ENCODE measurements at regions not wholly inside any gene's neighbourhood (a gene's known extent, or its start where the extent isn't known, plus 50 kb on each side); places are given as distances from the start of the nearest gene placed in this dataset.

DNA sequence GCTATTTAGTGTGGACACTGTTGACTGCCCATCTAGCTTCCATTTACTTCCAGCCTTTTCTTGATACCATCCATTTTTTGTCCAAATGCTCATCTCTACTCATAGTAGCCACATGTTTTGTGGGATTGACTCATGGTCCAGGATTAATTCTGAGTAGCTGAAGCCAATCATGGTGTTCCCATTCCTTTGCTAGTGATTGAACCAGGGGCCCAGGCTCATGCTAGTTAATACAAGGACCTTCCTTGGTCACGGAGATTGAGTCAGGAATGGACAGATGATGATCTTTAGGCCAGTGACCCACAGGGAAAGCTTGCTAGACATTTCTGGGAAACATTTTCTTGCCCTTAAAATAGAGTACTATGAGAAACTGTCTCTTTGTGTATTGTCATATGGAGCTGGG is 272.9 kb upstream of the RIOK2 start:
- H3K4me3 ChIP-seq (ENCODE audit: low read length) = no peak overlapping the region
- CTCF ChIA-PET = no interaction called here
- H3K27me3 ChIP-seq (ENCODE audit: control insufficient read depth in 1 of 2, insufficient read depth in 2 of 2, low read length in 2 of 2) = no peaks in the 10 kb centered on the region
- ATAC-seq (ENCODE audit: poor library complexity) (no peak), DNase-seq (no peak)
- no peaks in the 10 kb centered on the region for H3K36me3 ChIP-seq (ENCODE audit: insufficient read depth, low read length)
- Mint-ChIP-seq H3K4me3 (no peak overlapping the region), H3K4me1 (ENCODE audit: low read depth) (no peaks in the 10 kb centered on the region), H3K9me3 (no peaks in the 10 kb centered on the region), H3K36me3 (ENCODE audit: low read depth) (no peaks in the 10 kb centered on the region), H3K27me3 (no peaks in the 10 kb centered on the region), H3K27ac (no peak overlapping the region)
- no peaks in the 10 kb centered on the region for H3K4me1 ChIP-seq (ENCODE audit: insufficient read depth, low read length)
- H3K27ac ChIP-seq (ENCODE audit: low read depth in 1 of 2, low read length in 2 of 2) = no peak overlapping the region
- no peak for TF ChIP-seq CTCF (IDR thresholded peaks at IDR 0.05)
- H3K9me3 ChIP-seq (ENCODE audit: control insufficient read depth in 1 of 2, insufficient read depth in 1 of 2, low read length in 2 of 2) = no peaks in the 10 kb centered on the region
- POLR2A ChIA-PET = no interaction called here
- intact Hi-C loops (cut with DNase I, micrococcal nuclease) = no loop called here

DNA sequence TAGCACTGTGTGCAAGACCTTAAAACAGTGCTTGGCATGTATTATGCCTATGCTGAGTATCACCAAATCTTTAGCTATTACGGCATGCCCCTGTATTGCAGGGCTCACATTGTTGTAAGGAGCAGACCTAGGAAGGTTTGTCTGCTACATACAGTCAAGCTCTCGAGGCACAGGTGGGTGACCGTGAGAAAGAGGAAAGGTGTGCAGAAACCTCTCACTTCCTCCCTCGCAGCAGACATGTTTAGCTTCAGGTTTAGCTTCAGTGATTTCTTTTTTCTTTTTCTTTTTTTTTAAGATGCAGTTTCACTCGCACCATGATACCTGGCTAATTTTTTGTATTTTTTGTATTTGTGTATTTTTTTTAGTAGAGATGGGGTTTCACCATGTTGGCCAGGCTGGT is 275.8 kb upstream of the RIOK2 start:
- TF ChIP-seq CTCF (IDR thresholded peaks at IDR 0.05) = no peak
- intact Hi-C loops (cut with DNase I, micrococcal nuclease) = no loop called here
- ChIA-PET CTCF (no interaction called here), POLR2A (no interaction called here)
- Mint-ChIP-seq H3K9me3 (no peaks in the 10 kb centered on the region), H3K27ac (no peak overlapping the region), H3K36me3 (ENCODE audit: low read depth) (no peaks in the 10 kb centered on the region), H3K27me3 (no peaks in the 10 kb centered on the region), H3K4me3 (no peak overlapping the region), H3K4me1 (ENCODE audit: low read depth) (no peaks in the 10 kb centered on the region)
- Histone ChIP-seq H3K27me3 (ENCODE audit: control insufficient read depth in 1 of 2, insufficient read depth in 2 of 2, low read length in 2 of 2) (no peaks in the 10 kb centered on the region), H3K9me3 (ENCODE audit: control insufficient read depth in 1 of 2, insufficient read depth in 1 of 2, low read length in 2 of 2) (no peaks in the 10 kb centered on the region), H3K27ac (ENCODE audit: low read depth in 1 of 2, low read length in 2 of 2) (no peak overlapping the region), H3K4me3 (ENCODE audit: low read length) (no peak overlapping the region), H3K4me1 (ENCODE audit: insufficient read depth, low read length) (no peaks in the 10 kb centered on the region), H3K36me3 (ENCODE audit: insufficient read depth, low read length) (no peaks in the 10 kb centered on the region)
- no peak for ATAC-seq (ENCODE audit: poor library complexity)
- no peak for DNase-seq

DNA sequence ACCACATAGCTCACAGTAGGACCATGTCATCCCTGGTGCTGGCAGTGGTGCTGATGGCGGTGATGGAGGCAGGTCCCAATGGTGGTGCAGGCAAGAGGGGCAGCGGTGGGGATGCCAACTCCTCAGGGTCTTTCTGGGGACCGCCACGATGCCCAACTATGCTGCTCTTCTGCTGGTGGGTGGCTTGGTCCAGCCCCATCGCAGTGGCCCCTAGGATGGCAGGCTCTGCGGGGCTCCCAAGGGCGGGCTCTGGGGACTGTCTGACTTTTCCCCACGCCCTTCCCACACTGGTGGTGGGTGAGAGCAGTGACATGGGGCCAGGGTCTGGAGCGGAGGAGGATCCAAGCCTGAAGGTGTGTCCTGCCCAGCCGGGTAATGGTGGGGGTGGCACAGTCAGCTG is 288.9 kb upstream of the RIOK2 start:
- ChIA-PET CTCF (no interaction called here), POLR2A (no interaction called here)
- H3K4me1 ChIP-seq (ENCODE audit: insufficient read depth, low read length) = no peaks in the 10 kb centered on the region
- H3K27me3 ChIP-seq (ENCODE audit: control insufficient read depth in 1 of 2, insufficient read depth in 2 of 2, low read length in 2 of 2) = no peaks in the 10 kb centered on the region
- H3K9me3 ChIP-seq (ENCODE audit: control insufficient read depth in 1 of 2, insufficient read depth in 1 of 2, low read length in 2 of 2) = peaks cover 0 to 35% of the 10 kb centered on the region in 2 experiments
- H3K4me1 Mint-ChIP-seq (ENCODE audit: low read depth) = no peaks in the 10 kb centered on the region
- no peak overlapping the region for H3K4me3 Mint-ChIP-seq
- H3K27ac Mint-ChIP-seq = no peak overlapping the region
- no peaks in the 10 kb centered on the region for H3K36me3 Mint-ChIP-seq (ENCODE audit: low read depth)
- intact Hi-C loops (cut with DNase I, micrococcal nuclease) = no loop called here
- no peak for ATAC-seq (ENCODE audit: poor library complexity)
- H3K27me3 Mint-ChIP-seq = no peaks in the 10 kb centered on the region
- no peaks in the 10 kb centered on the region for H3K36me3 ChIP-seq (ENCODE audit: insufficient read depth, low read length)
- no peak overlapping the region for H3K27ac ChIP-seq (ENCODE audit: low read depth in 1 of 2, low read length in 2 of 2)
- no peak for TF ChIP-seq CTCF (IDR thresholded peaks at IDR 0.05)
- no peaks in the 10 kb centered on the region for H3K9me3 Mint-ChIP-seq
- H3K4me3 ChIP-seq (ENCODE audit: low read length) = no peak overlapping the region
- DNase-seq = no peak
